SK-N-SH (cell line): ENCODE measurements at regions not wholly inside any gene's neighbourhood (a gene's known extent, or its start where the extent isn't known, plus 50 kb on each side); places are given as distances from the start of the nearest gene placed in this dataset.
A peak's percentile ranks its signal among the peaks of the same experiment; 100 is the strongest.
"Not testable (repeated sequence)": the region's sequence is repeated elsewhere in the genome, so short reads cannot be mapped to it uniquely, and the experiment has no call there.

ENCODE experiments used
- CTCF ChIP-seq: fragments of 200-600 bp; sonication (generic); IDR thresholded peaks from 2 replicates; pipeline ENCODE4 v1.6.1; 2017; ENCODE audit warnings: antibody characterized with exemption, mild to moderate bottlenecking, moderate library complexity
- POLR2AphosphoS5 ChIP-seq: IDR thresholded peaks from 2 replicates; pipeline ENCODE4 v1.6.1; 2012; ENCODE audit warnings: low read depth, low read length
- REST ChIP-seq: IDR thresholded peaks from 2 replicates; pipeline ENCODE4 v1.6.1; 2012; ENCODE audit warnings: mild to moderate bottlenecking, low read depth, low read length, moderate library complexity
- RFX5 ChIP-seq: IDR thresholded peaks from 2 replicates; pipeline ENCODE4 v1.6.1; 2012; ENCODE audit warnings: mild to moderate bottlenecking, improper control_type of control experiment, low read length
- SIN3A ChIP-seq: IDR thresholded peaks from 2 replicates; pipeline ENCODE4 v1.6.1; 2012; ENCODE audit warnings: low read depth, mild to moderate bottlenecking, low read length, moderate library complexity, borderline replicate concordance
- TAF1 ChIP-seq: IDR thresholded peaks from 2 replicates; pipeline ENCODE4 v1.6.1; 2012; ENCODE audit warnings: low read depth, mild to moderate bottlenecking, low read length, moderate library complexity, borderline replicate concordance

- TF ChIP-seq RFX5, CTCF, REST, TAF1: not testable (repeated sequence)
- TF ChIP-seq POLR2AphosphoS5: peak; percentile 44; the same call in 1 of the 2 replicates
- 0 out of 2 replicates have a peak, but pooled peaks have one; percentile 22 for TF ChIP-seq SIN3A
Measured at GRCh38 chr12:46905239-46905627, 79.4 kb upstream of the SLC38A4 start.
